WERI-Rb-1 (cell line): ENCODE measurements at regions not wholly inside any gene's neighbourhood (a gene's known extent, or its start where the extent isn't known, plus 50 kb on each side); places are given as distances from the start of the nearest gene placed in this dataset.

ENCODE experiments used
- DNase-seq: peaks from one replicate; pipeline ENCODE4 v3.0.0-alpha.2; 2020
- H3K27ac ChIP-seq: fragments of 250-450 bp; sonication (Bioruptor Pico); 2 replicates; pipeline ENCODE4 v1.5.1; 2020; ENCODE audit warnings: mild to moderate bottlenecking, moderate library complexity
- H3K27me3 ChIP-seq: fragments of 250-450 bp; sonication (Bioruptor Pico); 2 replicates; pipeline ENCODE4 v1.5.1; 2021; ENCODE audit warnings: mild to moderate bottlenecking, low read depth, moderate library complexity; ENCODE audit not compliant: insufficient read depth, severe bottlenecking
- H3K36me3 ChIP-seq: fragments of 250-450 bp; sonication (Bioruptor Pico); 2 replicates; pipeline ENCODE4 v1.5.1; 2020; ENCODE audit warnings: mild to moderate bottlenecking, moderate library complexity
- H3K4me3 ChIP-seq: 2 replicates; pipeline ENCODE4 v1.5.1; 2011; ENCODE audit warnings: low read depth, mild to moderate bottlenecking, control low read depth, low read length
- H3K9me3 ChIP-seq: fragments of 250-450 bp; sonication (Bioruptor Pico); 2 replicates; pipeline ENCODE4 v1.5.1; 2021; ENCODE audit warnings: mild to moderate bottlenecking, moderate library complexity; ENCODE audit not compliant: severe bottlenecking
- TF ChIP-seq, protein P1 (sequence below): IDR thresholded peaks from 2 replicates; pipeline ENCODE4 v1.5.1; 2011; ENCODE audit warnings: low read depth, mild to moderate bottlenecking, control low read depth, inconsistent platforms, low read length

DNA sequence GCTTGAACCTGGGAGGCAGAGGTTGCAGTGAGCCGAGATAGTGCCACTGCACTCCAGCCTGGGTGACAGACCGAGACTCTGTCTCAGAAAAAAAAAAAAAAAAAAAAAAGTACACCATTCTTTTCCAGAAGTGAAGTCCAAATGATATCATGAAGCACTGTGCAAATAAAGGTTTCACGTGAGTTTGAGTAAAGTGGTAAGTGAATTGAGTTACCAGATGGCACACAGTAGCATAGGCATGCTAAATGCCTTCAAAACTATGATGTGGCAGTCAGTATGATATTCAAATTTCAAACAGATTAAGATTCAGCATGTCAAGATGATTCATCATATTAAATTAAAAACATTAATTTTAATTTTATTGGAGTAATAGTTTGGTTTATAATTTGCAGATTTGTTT is 195.2 kb downstream of the TAF11L14 start:
- H3K9me3 ChIP-seq = peaks cover 2% of the 10 kb centered on the region
- DNase-seq = no peak
- TF ChIP-seq, protein P1, sequence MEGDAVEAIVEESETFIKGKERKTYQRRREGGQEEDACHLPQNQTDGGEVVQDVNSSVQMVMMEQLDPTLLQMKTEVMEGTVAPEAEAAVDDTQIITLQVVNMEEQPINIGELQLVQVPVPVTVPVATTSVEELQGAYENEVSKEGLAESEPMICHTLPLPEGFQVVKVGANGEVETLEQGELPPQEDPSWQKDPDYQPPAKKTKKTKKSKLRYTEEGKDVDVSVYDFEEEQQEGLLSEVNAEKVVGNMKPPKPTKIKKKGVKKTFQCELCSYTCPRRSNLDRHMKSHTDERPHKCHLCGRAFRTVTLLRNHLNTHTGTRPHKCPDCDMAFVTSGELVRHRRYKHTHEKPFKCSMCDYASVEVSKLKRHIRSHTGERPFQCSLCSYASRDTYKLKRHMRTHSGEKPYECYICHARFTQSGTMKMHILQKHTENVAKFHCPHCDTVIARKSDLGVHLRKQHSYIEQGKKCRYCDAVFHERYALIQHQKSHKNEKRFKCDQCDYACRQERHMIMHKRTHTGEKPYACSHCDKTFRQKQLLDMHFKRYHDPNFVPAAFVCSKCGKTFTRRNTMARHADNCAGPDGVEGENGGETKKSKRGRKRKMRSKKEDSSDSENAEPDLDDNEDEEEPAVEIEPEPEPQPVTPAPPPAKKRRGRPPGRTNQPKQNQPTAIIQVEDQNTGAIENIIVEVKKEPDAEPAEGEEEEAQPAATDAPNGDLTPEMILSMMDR = no peak
- no peak overlapping the region for H3K4me3 ChIP-seq
- H3K36me3 ChIP-seq = no peaks in the 10 kb centered on the region
- H3K27ac ChIP-seq = no peak overlapping the region
- no peaks in the 10 kb centered on the region for H3K27me3 ChIP-seq

GRCh38 chr5:17831279-17831678 is 197.0 kb downstream of the TAF11L14 start:
- no peaks in the 10 kb centered on the region for H3K9me3 ChIP-seq
- H3K4me3 ChIP-seq = no peak overlapping the region

DNA sequence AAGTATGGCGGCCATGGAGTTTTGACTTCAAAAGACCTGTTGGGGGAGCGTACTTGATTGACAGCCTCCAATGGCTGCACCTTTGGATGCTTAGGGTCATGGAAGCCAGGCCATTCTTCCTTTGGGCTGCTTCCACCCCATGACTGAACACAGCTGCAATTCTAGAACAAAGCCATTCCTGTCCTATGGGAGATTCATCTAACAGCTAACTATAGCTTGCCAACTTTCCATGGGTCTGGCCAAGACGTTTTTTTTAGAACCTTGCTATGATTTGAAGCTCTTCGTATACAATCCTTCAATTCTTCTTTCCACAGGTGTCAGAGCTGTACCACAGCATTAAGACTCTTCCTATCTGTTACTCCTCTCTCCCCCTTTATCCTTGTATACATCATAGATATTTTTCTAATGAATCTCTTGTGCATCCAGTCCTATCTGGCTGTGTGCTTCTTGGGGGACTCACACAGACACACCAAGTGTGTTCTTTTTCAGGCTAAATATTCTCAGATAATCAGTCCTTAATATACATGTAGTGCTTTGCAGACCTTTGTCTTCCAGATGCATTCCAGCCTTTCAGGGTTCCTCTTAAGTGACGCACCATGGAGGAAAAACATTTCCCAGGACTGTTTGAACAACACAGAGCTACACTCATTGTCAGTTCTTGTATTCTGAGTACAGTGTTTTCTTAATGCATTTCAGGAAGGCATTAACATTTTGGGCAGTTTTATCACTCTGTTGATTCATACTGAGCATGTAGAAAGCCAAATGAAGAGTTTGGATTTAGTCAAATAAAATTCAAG is 198.9 kb downstream of the TAF11L14 start:
- no peaks in the 10 kb centered on the region for H3K27me3 ChIP-seq
- H3K4me3 ChIP-seq = no peak overlapping the region
- H3K36me3 ChIP-seq = no peaks in the 10 kb centered on the region
- H3K27ac ChIP-seq = no peak overlapping the region
- DNase-seq = no peak
- TF ChIP-seq, protein P1 = no peak
- peaks cover 5% of the 10 kb centered on the region for H3K9me3 ChIP-seq

More at GRCh38 chr5:17831279-17831678, 197.0 kb downstream of the TAF11L14 start:
- Histone ChIP-seq H3K27ac (no peak overlapping the region), H3K36me3 (no peaks in the 10 kb centered on the region), H3K27me3 (no peaks in the 10 kb centered on the region)
- no peak for DNase-seq
- TF ChIP-seq, protein P1 = no peak

DNA sequence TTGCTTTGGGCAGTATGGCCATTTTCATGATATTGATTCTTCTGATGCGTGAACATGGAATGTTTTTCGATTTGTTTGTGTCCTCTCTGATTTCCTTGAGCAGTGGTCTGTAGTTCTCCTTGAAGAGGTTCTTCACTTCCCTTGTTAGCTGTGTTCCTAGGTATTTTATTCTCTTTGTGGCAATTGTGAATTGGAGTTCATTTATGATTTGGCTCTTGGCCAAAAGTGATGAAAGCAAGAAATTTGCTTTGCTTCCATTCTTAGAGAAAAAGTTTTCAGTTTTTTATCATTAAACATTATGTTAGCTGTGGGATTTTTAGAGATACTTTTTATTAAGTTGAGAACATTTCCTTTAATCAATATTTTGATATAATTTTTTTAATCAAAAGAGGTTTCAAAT is 203.5 kb downstream of the TAF11L14 start:
- no peak overlapping the region for H3K4me3 ChIP-seq
- no peaks in the 10 kb centered on the region for H3K27me3 ChIP-seq
- H3K27ac ChIP-seq = no peak overlapping the region
- DNase-seq = no peak
- no peaks in the 10 kb centered on the region for H3K36me3 ChIP-seq
- TF ChIP-seq, protein P1 = no peak
- H3K9me3 ChIP-seq = peaks cover 7% of the 10 kb centered on the region

GRCh38 chr5:17838469-17838868 is 204.2 kb downstream of the TAF11L14 start:
- H3K27me3 ChIP-seq = no peaks in the 10 kb centered on the region
- TF ChIP-seq, protein P1 = no peak
- H3K4me3 ChIP-seq = no peak overlapping the region
- peak; percentile 20 for DNase-seq
- no peak overlapping the region for H3K27ac ChIP-seq
- H3K36me3 ChIP-seq = no peaks in the 10 kb centered on the region
- peaks cover 7% of the 10 kb centered on the region for H3K9me3 ChIP-seq

- Histone ChIP-seq H3K36me3 (no peaks in the 10 kb centered on the region), H3K27me3 (no peaks in the 10 kb centered on the region), H3K9me3 (peaks cover 7% of the 10 kb centered on the region), H3K27ac (no peak overlapping the region), H3K4me3 (no peak overlapping the region)
- TF ChIP-seq, protein P1 = no peak
- DNase-seq = no peak
Observed at GRCh38 chr5:17839848-17840247, 205.6 kb downstream of the TAF11L14 start.
